AML-193 (cell line): ENCODE measurements at regions not wholly inside any gene's neighbourhood (a gene's known extent, or its start where the extent isn't known, plus 50 kb on each side); places are given as distances from the start of the nearest gene placed in this dataset.

Experiments used
- DNase-seq, 2 experiments: peaks; one replicate each; lab custom pipeline; 2025; lab: John Stamatoyannopoulos, UW

DNA sequence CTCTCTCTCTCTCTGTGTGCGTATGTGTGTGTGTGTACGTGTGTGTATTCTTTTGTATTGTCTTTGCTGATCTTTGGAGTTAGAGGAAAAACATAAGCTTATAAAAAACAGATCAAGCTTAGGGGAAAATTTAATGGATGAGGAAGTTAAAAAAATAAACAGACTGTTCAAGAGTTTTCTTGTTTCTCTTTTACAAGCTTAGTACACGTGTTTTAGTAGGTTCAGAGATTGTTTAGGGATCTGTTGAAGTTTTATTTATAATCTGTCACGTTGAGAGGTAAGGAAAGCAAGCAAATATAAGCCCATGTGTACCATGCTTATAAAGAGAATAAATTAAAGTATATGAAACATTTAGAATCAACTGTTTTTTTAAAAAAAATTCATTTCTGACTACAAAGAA, 1470.3 kb upstream of the NUDT12 start:
- DNase-seq: no peak

DNA sequence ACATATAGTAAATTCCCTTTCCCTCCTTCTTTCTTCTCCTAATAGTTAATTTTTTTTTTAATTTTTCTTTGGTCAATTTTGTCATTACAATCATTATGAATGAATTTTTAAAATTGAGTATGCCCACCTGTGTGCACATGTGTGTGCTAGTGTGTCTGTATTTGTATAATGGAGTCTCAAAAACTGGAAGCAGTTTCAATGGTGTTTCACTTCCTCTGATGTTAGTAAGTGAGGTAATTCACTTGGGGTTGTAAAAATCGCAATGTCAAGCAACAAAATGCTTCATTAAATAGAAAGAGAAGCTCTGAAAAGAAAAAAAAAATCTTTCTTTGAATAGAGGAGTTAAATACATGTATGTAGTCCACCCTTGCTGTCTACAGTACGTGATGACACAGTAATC, 1467.6 kb upstream of the NUDT12 start:
- DNase-seq: no peak

DNA sequence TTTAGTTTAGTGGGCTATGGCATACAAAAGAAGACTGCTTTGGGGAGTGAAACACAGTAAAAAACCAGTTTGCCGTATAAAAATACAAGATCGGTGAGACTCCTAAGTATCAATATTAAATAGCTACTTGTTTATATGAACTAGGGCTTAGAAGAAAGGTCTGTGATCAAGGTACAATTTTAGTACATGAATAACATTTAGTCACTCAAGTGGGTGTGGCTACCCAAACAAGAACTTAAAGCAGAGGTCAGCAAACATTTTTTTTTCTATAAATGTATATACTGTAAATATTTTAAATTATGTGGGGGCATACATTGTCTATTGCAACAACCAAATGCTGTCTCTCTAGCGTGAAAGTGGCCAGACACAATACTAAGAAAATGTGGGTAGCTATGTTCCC, 1452.5 kb upstream of the NUDT12 start:
- DNase-seq: no peak

DNA sequence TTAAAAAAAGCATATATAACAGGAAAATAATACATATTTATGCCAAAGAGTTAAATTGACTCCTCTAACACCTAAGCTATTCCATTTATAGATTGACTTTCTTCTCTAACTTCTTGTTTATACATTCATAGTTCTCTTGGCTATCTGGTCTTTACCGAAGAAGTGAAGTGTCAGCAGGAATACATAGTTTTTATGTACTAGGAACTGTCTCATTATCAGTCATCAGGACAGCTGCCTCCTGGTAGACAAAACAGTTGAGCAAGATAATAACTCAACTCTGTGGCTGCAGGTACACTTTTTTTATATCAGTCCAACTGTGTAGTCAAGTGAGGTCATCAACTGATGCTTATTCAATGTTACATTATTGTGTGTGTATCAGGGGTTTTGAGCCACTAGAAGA, 1436.0 kb upstream of the NUDT12 start:
- DNase-seq: no peak

DNA sequence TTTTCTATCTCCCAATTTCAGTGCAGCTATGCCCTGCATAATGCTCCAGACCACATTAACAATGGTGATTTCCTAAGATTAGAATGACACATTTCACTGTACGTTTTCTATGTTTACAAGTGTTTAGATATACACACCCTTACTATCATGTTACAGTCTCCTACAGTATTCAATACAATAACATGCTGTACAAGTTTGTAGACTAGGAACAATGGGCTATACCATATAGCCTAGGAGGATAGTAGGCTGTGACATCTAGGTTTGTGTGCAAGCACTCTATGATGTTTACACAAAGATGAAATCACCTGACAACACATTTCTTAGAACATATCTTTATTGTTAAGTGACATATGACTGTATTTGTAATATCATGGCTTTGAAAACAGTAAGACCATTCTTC, 1435.6 kb upstream of the NUDT12 start:
- DNase-seq: no peak

DNA sequence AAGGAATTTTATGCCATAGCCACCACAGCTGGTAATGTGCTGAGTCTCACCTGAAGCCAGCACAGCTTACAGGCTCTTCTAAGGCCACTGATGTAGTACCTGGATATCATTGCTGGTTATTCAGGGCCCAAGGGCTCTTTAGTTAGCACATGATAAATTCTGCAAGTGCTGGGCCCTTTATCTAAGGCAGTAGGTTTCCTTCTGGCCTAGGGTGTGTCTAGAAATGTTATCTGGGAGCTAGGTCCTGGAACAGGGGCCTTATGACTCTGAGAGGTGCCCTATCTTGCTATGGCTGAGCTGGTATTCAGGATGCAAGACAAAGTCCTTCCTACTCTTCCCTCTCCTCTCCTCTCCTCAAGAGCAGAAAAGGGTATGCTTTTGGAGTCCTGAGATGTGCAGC, 1424.5 kb upstream of the NUDT12 start:
- DNase-seq: no peak

DNA sequence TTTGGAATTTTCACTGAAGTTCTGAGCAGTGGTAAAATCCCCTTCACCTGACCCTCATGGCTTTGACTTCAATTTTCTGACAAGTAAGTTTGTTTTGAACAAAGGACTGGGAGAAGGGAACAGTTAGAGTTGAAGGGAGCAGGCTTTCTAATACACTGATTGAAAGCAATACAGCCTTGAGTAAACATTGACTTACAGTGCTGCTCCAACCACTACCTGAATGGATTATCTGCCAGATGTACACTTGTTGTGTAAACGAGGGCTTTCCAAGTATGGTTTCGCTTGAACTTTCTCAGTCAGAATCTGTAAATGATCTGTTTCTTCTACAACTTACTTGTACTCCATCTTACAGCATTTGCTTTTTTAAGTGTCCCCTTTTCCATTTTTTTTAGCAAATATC, 1414.9 kb upstream of the NUDT12 start:
- no peak for DNase-seq

DNA sequence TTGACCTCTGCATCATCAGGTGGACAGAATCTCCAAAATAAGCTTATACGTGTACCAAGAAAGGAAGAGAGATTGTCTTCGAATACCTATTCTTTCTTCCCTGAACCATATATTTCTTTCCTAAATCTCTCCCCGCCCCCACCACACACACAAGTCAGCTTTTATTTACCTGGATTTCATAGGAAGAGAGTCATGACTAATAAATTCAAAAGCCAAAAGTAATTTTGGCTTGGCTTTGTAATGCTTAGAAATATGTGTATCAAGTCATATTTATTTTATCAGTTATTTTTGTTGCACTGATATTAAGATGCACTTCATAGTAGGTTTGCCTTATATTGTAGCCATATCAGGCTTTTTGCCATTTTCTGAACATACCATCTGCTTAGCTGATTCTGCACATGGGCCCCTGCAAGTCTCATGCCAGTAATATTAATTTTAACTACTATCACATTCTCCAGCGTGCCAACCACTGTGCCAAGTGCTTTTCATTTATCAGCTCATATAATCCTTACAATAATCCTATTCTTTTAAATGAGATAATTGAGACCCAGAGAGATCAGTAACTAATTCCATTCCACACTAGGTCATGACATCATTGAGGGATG, 1405.3 kb upstream of the NUDT12 start:
- DNase-seq: no peak

DNA sequence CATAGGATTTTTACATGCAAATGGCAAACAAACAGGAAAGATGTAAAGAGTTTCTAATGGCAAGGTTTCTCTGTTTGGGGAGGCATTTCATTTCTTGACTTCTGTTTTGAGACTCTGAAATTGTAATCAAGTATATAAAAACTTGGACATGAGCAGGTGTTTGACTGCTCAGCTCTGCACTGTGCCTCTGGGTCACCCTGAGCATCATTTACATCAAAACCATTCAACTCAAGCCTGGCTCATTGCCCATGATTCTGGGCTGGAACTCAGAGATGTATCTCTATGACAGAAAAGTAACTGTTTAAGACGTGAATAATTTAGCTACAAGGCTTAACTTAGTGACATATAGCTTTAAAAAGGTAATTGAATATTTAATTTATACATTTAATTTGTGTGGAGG, 1402.4 kb upstream of the NUDT12 start:
- no peak for DNase-seq

DNA sequence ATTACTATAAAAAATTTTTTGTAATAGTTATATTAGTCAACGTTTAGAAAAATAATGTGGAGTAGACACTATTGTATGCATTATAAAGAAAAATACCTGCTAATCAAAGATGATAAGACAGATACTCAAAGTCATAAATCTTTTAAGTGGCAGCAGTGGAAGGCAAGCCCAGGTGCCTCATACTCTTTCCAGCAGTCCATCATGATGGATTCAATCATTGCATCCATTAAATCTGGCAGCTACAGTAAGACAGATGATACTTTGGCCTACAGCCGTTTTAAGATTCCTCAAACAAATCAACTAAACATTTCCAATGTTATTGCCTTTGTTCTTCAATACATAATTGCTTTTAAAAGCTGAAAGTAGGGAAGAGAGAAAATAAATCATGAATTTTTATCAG, 1392.9 kb upstream of the NUDT12 start:
- no peak for DNase-seq

DNA sequence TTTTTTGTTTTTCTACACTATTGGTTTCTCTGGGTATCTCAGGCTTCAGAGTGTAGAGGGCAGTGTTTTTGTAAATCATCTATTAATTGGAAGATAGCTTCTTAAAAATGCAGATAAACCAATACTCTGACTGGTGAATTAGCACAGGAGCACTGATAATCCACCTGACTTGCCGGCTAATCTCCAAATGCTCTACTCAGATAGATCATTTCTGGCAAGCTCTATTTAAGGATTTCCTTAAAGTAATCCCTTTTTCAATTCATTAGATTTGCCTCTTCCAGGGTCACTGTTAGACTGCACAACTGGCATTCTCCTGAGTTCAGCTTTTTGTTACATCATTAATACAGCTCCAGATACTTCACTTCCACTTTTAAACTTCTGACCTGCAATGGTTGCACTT, 1390.3 kb upstream of the NUDT12 start:
- DNase-seq: no peak

DNA sequence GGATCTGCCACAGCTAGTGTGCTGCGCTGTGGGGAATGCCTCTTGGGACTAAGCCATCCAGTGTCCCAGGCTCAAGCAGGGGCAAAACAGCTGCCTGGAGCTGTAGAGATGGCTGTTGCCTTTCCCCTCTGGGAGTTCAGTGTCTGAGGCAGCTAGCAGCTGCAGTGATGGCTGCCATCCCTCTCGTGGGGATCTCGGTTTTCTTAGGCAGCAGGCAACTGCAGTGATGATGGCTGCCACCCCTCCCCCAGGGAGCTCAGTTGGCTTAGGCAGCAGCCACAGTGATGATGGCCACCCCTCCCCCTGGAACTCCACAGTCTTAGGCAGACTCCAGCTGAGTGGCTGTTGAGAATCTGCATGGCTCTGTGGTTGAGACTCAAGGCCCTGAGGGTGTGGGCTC, 1389.2 kb upstream of the NUDT12 start:
- no peak for DNase-seq

DNA sequence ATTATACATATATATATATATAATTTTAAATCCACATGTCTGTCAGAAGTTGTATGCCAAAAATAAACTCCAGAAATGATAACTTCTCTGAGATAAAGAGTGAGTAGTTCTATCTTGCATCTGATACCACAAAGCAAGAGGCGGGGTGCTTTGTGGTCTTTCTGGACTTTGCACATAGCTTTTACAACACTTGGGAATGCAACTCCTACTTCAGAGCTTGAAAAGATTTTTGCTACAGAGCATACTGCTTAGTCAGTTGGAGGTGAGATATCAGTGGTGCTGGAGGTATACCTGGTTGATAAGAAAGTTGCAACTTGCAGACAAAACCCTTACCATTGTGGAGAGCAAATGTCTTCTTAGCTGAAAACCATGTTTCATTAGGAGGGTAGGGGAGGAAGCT, 1384.5 kb upstream of the NUDT12 start:
- no peak for DNase-seq

DNA sequence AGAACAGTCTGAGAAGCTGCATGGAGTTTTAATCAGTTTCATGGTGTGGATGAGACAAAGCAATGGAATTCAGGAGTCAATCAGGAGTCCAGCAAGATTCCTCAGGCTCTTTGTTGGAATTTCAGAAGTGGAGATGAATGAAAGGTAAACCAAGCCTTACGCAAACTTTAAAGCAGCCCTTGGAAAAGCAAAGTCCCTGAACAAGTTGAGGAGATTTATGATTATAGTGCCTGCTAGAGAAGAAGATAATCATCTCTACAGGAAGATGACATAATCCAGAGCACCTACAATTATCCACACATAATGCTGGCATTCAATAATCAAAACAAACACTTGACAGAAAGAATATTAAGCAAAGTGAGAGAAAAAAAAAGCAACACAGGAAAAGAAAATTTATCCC, 1380.1 kb upstream of the NUDT12 start:
- no peak for DNase-seq

DNA sequence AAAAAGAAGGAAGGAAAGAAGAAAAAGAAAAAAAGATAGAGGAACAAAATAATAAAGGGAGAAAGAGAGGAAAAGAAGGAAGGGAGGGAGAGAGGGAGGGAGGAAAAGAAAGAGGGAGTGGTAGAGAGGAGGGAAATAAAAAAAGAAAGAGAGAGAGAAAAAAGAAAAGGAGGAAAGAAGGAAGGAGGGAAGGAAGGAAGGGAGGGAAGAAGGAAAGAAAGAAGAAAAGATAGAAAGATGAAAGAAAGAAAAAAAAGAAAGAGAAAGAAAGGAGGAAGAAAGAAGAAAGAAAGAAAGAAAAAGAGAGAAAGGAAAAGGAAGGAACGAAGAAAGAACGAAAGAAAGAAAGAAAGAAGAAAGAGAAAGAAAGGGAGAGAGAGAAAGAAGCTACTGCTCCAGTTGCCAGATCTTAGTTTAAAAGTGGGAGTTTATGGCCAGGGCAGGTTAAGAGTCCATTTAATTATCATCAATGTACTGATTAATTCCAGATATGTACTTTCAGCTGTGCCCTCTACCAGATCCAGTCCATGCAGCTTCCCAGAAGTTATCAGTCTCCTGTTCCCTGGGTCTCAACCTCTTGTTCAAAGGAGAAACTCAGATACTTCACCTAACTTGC, 1378.5 kb upstream of the NUDT12 start:
- no peak for DNase-seq

DNA sequence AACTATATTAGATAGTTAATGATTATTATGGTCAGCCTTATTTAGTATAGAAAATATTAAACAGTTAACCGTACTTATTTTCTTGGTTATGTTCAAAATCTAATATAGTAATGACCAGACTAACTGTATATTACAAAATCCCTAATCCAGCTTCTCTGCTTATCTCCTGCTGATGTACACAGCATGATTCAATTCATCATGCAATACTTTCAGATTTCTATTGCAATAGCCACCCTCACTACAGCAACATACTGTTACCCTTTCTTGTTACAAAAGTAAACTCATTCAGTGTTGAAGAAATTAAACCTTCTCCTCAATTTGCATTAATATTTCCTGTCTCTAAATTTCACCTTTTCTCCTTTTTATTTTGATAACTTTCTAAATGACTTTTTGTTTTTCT, 1375.0 kb upstream of the NUDT12 start:
- no peak for DNase-seq

DNA sequence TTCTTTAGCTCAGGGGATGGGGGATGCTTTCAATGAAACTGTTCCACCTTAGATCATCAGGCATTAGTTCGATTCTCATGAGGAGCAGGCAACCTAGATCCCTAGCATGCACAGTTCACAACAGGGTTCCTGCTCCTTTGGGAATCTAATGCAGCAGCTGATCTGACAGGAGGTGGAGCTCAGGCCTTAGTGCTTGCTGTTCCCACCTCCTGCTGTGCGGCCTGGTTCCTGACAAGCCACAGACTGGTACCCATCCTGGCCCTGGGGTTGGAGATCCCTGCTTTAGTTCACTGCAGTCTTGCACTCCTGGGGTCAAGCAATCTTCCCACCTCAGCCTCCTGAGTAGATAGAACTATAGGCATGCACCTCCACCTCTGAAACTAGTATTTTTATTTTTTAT, 1369.8 kb upstream of the NUDT12 start:
- no peak for DNase-seq

DNA sequence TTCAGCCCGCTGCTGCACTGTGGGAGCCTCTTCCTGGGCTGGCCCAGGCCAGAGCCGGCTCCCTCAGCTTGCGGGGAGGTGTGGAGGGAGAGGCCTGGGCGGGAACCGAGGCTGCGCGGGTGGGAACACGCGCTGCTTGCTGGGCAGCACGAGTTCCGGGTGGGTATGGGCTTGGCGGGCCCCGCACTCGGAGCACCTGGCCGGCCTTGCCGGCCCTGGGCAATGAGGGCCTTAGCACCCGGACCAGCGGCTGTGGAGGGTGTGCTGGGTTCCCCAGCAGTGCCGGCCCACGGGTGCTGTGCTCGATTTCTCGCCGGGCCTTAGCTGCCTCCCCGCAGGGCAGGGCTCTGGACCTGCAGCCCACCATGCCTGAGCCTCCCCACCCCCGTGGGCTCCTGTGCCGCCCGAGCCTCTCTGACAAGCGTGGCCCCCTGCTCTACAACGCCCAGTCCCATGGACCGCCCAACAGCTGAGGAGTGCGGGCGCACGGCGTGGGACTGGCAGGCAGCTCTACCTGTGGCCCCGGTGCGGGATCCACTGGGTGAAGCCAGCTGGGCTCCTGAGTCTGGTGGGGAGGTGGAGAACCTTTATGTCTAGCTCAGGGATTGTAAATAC, 1366.4 kb upstream of the NUDT12 start:
- no peak for DNase-seq

DNA sequence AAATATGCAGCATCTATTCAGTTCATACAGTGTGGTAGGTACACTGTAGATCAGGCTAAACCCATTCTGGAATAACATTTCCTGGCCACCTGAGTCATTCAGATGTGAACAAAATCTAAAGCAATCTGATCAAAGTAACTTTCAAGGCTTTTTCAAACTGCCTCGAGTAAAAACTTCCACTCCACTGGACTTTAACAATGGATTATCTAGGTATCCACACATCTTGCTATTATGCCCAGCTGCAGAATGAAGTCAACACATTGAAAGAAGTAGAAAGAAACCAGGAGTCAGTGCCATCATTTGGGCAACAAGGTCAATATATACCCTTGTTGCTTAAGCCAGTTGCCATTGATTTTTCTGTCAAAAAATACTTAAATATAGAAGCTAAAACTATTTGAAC, 1352.6 kb upstream of the NUDT12 start:
- no peak for DNase-seq

DNA sequence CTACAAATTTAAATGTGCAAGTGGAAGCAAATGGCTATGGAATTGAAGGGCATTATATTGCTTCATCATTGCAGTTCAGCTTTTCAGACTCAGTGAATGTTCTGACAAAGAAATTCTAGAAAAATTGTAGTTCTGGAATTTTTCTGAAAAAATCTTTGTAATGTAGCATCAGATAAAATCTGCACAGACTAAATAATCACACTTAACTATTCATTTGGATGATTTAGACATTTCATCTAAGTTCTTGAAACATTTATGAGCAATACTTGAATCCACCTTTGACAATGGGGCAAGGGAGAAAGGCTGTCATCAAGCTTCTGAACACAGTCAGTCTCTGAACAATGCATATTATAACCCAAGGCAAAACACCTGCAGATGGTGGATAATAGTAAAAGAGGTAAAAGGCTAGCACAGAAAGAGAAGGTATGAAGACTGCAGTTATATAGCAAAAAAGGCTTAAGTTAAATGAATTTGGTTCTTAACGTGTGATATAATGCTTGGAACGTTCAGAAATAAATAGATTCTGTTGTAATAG, 1352.0 kb upstream of the NUDT12 start:
- DNase-seq: no peak

DNA sequence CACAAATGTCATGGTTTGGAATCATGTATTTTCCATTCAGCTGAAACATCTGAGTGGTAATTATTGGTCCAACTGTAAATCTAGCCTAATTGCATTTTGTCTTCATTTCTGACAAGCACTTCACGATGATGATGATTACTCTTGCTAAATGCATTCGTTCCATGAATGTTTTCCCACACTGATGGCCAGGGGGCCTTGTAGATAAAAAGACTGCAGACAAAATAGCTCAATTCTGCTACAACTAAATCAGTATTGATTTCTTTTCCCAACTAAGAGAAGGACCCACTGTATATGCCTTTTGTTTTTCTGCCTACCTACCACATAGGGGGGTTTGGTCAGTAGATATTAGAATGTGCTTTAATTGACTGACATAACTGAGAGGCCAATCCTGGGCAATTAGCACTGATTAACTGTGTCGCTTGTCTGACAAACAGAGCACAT, 1351.3 kb upstream of the NUDT12 start:
- no peak for DNase-seq

DNA sequence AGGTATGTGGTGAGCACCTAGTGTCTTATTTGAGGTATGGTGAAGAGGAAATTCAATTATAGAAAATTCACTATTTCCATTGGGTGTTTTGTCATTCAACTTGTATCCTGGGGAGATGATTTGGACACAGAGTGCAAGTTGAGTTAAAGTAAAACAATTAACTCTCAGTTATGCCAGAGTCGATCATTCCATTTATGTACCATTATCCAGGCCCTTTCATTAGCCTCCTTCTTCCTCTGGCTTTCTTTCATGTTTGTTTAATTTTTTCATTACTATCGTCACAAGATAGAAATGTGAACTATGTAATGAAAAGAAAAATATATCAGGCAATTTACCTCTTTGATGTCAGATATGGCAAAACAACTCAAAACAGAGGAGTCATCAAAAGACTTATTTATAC, 1347.2 kb upstream of the NUDT12 start:
- no peak for DNase-seq

DNA sequence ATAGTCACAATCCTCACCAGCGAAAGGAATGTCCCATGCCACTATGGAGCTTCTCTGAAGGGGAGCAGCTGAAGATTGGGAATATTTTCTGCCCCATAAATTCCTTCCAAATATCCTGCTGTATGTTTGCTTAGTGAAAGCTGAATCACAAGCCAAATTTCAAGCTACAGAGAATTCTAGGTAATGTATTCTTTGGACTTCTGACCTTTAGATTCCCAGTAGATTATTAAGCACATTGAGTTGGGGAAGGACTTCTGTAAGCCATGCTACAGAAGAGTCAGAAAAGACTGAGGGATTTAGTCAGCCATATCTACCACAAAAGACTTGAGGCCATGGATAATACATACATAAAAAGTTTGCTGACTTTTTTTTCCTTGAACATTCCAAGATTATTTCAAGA, 1342.0 kb upstream of the NUDT12 start:
- no peak for DNase-seq

DNA sequence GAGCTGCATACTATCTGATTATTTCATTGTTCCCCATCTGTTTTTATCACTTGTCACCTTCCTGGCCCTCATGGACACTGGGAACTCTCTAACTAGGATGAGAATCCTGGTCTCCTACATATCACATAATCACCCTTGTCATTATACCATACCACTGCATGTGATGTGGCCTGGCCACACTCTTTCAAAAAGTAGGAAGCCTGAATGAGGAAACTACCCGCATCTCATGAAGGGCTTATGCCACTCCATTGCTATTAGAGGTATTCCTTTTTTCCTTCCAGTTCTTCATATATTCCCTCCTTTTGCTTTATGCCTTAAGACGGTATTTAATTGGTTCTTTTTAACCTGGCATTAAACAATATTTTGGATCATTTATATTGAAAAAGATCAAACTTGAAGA, 1341.4 kb upstream of the NUDT12 start:
- no peak for DNase-seq
